Panc1 (cell line): ENCODE measurements at regions not wholly inside any gene's neighbourhood (a gene's known extent, or its start where the extent isn't known, plus 50 kb on each side); places are given as distances from the start of the nearest gene placed in this dataset.

Experiments used
- ATAC-seq: fragments of 200-7000 bp; cut with Tn5 transposase; 2 replicates; pipeline ENCODE4 v1.9.1; 2020; ENCODE audit warnings: mild to moderate bottlenecking, moderate library complexity
- BruUV-seq: library from RNA; stranded (reverse); fragments of 400-500 nt; replicated peaks from 2 replicates; lab custom pipeline; 2021; lab: Mats Ljungman, UMichigan
- CTCF ChIA-PET: fragments of 300-600 bp; sonication (Branson Sonifier 250); formaldehyde crosslinking; loops from one replicate; lab custom pipeline; 2022; ENCODE audit warnings: antibody characterized with exemption; lab: Charles Lee
- POLR2A ChIA-PET: fragments of 300-600 bp; sonication (Branson Sonifier 250); formaldehyde crosslinking; loops from one replicate; lab custom pipeline; 2022; ENCODE audit warnings: antibody characterized with exemption; lab: Charles Lee
- DNase-seq: peaks from one replicate; pipeline ENCODE4 v3.0.0-alpha.2; 2010; ENCODE audit warnings: low read depth, low spot score
- H3K27ac ChIP-seq: 2 replicates; pipeline ENCODE4 v1.5.1; 2011; ENCODE audit warnings: mild to moderate bottlenecking, low read length, inconsistent platforms
- H3K27me3 ChIP-seq: fragments of 200-500 bp; sonication (Bioruptor generic); 2 replicates; pipeline ENCODE4 v1.6.0; 2014; ENCODE audit warnings: low read length, inconsistent platforms; ENCODE audit not compliant: control insufficient read depth, insufficient read depth
- H3K36me3 ChIP-seq: fragments of 200-500 bp; sonication (Bioruptor generic); 2 replicates; pipeline ENCODE4 v1.5.1; 2014; ENCODE audit warnings: inconsistent platforms, mild to moderate bottlenecking, low read length, moderate library complexity; ENCODE audit not compliant: control insufficient read depth, insufficient read depth
- H3K4me1 ChIP-seq: 2 replicates; pipeline ENCODE4 v1.5.1; 2011; ENCODE audit warnings: inconsistent platforms, mild to moderate bottlenecking, low read length, moderate library complexity; ENCODE audit not compliant: control insufficient read depth, insufficient read depth
- H3K4me3 ChIP-seq, 2 experiments: 2 replicates each; pipeline ENCODE4 v1.5.1; 2011 to 2012; ENCODE audit warnings: low read depth in 2 of 2, low read length in 2 of 2, mild to moderate bottlenecking in 2 of 2, inconsistent platforms in 1 of 2, moderate library complexity in 1 of 2
- H3K9me3 ChIP-seq: fragments of 200-500 bp; sonication (Bioruptor generic); 2 replicates; pipeline ENCODE4 v1.5.1; 2014; ENCODE audit warnings: low read depth, mild to moderate bottlenecking, inconsistent platforms, low read length, moderate library complexity; ENCODE audit not compliant: control insufficient read depth, insufficient read depth
- POLR2AphosphoS5 ChIP-seq: IDR thresholded peaks from 2 replicates; pipeline ENCODE4 v1.6.1; 2012; ENCODE audit warnings: mild to moderate bottlenecking, low read depth, low read length, moderate library complexity
- SIN3A ChIP-seq: IDR thresholded peaks from 2 replicates; pipeline ENCODE4 v1.6.1; 2012; ENCODE audit warnings: low read depth, mild to moderate bottlenecking, low read length, moderate library complexity, borderline replicate concordance; ENCODE audit not compliant: insufficient read depth
- TCF7L2 ChIP-seq: IDR thresholded peaks from 2 replicates; pipeline ENCODE4 v1.6.1; 2011; ENCODE audit warnings: mild to moderate bottlenecking, low read depth, low read length, inconsistent platforms
- in situ Hi-C: cut with HindIII; loops from 2 replicates; pipeline ENCODE4 v1.10.0; 2016; ENCODE audit warnings: low sequenced_read_pairs, low pct_unique_long_range_greater_than_20kb
- intact Hi-C: fragments of 100-400 bp; cut with micrococcal nuclease; formaldehyde crosslinking; loops from one replicate; pipeline ENCODE4 v1.10.0; 2022; ENCODE audit not compliant: unreplicated experiment
- TF ChIP-seq, protein P1 (sequence below): fragments of 450-650 bp; IDR thresholded peaks from 2 replicates; pipeline ENCODE4 v1.5.1; 2017; ENCODE audit warnings: mild to moderate bottlenecking
- TF ChIP-seq, protein P2 (sequence below), 2 experiments: IDR thresholded peaks; 2 replicates each; pipeline ENCODE4 v1.6.1; 2011 to 2012; ENCODE audit warnings: low read depth in 2 of 2, control low read depth in 1 of 2, low read length in 1 of 2, mild to moderate bottlenecking in 1 of 2, moderate library complexity in 1 of 2; ENCODE audit not compliant: insufficient read depth in 1 of 2

DNA sequence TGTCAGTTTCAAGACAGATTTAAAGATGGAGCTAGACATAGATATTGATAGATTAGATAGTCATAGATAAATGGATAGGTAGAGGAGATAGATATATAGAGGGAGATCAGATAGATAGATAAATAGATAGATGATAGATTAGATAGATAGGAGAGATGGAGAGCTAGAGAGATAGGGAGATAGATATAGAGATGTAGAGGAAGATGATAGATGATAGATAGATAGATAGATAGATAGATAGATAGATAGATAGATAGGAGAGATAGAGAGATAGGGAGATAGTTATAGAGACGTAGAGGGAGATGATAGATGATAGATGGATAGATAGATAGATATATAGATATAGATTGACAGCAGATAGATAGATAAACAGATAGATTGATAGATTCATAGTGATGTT, 1038.8 kb upstream of the AUTS2 start:
- ATAC-seq (no peak), DNase-seq (no peak)
- no peak overlapping the region for H3K27ac ChIP-seq
- H3K4me1 ChIP-seq: no peaks in the 10 kb centered on the region
- no peaks in the 10 kb centered on the region for H3K27me3 ChIP-seq
- ChIA-PET POLR2A (no interaction called here), CTCF (no interaction called here)
- TF ChIP-seq, protein P1, sequence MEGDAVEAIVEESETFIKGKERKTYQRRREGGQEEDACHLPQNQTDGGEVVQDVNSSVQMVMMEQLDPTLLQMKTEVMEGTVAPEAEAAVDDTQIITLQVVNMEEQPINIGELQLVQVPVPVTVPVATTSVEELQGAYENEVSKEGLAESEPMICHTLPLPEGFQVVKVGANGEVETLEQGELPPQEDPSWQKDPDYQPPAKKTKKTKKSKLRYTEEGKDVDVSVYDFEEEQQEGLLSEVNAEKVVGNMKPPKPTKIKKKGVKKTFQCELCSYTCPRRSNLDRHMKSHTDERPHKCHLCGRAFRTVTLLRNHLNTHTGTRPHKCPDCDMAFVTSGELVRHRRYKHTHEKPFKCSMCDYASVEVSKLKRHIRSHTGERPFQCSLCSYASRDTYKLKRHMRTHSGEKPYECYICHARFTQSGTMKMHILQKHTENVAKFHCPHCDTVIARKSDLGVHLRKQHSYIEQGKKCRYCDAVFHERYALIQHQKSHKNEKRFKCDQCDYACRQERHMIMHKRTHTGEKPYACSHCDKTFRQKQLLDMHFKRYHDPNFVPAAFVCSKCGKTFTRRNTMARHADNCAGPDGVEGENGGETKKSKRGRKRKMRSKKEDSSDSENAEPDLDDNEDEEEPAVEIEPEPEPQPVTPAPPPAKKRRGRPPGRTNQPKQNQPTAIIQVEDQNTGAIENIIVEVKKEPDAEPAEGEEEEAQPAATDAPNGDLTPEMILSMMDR: no peak
- TF ChIP-seq TCF7L2 (no peak), POLR2AphosphoS5 (no peak), SIN3A (no peak)
- TF ChIP-seq, protein P2, sequence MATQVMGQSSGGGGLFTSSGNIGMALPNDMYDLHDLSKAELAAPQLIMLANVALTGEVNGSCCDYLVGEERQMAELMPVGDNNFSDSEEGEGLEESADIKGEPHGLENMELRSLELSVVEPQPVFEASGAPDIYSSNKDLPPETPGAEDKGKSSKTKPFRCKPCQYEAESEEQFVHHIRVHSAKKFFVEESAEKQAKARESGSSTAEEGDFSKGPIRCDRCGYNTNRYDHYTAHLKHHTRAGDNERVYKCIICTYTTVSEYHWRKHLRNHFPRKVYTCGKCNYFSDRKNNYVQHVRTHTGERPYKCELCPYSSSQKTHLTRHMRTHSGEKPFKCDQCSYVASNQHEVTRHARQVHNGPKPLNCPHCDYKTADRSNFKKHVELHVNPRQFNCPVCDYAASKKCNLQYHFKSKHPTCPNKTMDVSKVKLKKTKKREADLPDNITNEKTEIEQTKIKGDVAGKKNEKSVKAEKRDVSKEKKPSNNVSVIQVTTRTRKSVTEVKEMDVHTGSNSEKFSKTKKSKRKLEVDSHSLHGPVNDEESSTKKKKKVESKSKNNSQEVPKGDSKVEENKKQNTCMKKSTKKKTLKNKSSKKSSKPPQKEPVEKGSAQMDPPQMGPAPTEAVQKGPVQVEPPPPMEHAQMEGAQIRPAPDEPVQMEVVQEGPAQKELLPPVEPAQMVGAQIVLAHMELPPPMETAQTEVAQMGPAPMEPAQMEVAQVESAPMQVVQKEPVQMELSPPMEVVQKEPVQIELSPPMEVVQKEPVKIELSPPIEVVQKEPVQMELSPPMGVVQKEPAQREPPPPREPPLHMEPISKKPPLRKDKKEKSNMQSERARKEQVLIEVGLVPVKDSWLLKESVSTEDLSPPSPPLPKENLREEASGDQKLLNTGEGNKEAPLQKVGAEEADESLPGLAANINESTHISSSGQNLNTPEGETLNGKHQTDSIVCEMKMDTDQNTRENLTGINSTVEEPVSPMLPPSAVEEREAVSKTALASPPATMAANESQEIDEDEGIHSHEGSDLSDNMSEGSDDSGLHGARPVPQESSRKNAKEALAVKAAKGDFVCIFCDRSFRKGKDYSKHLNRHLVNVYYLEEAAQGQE (IDR thresholded peaks at IDR 0.05; ENCODE audit: insufficient read depth in 1 of 2, low read depth in 2 of 2, low read length in 1 of 2): no peak
- in situ Hi-C loops: no loop called here
- H3K36me3 ChIP-seq: no peaks in the 10 kb centered on the region
- intact Hi-C loops: no loop called here
- H3K9me3 ChIP-seq: no peaks in the 10 kb centered on the region
- no TSS peak for BruUV-seq
- no peak overlapping the region for H3K4me3 ChIP-seq

GRCh38 chr7:68562323-68562899, 1035.9 kb upstream of the AUTS2 start:
- BruUV-seq: no TSS peak
- Histone ChIP-seq H3K36me3 (no peaks in the 10 kb centered on the region), H3K9me3 (no peaks in the 10 kb centered on the region), H3K27me3 (no peaks in the 10 kb centered on the region), H3K27ac (no peak overlapping the region), H3K4me3 (no peak overlapping the region), H3K4me1 (no peaks in the 10 kb centered on the region)
- POLR2A ChIA-PET: interaction anchor here (0.6 to 0.7 kb wide), 3 partner anchors 85 to 425 kb away, joined by 3 to 8 read pairs (median 3); no protein-coding TSS in a partner anchor
- in situ Hi-C loops: no loop called here
- CTCF ChIA-PET: no interaction called here
- TF ChIP-seq TCF7L2 (no peak), POLR2AphosphoS5 (no peak), SIN3A (no peak)
- TF ChIP-seq, protein P2 (IDR thresholded peaks at IDR 0.05; ENCODE audit: insufficient read depth in 1 of 2, low read depth in 2 of 2, low read length in 1 of 2): no peak
- TF ChIP-seq, protein P1: no peak
- ATAC-seq: no peak
- intact Hi-C loops: no loop called here
- no peak for DNase-seq
